ENCODE measurements at regions not wholly inside any gene's neighbourhood (a gene's known extent, or its start where the extent isn't known, plus 50 kb on each side); places are given as distances from the start of the nearest gene placed in this dataset.

DNA sequence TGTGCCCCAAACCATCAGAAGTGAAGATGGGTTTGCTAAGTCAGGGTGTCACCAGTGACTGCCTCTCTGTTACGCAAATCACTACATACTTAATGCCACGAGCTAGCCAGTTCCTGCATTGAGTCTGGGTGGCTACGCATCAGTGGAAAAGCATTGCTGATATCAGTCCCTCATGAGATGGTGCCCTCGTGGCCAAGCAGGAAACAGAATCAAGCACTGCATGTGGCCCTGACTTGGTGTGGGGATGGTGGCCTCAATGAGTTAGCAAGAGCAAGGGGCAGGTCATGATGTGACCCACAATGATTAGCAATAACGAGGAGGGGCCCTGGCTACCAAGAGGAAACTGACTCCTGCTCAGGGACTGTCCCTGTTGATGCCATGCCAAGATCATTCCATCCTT lies 51.6 kb upstream of the FNDC1 start:
- H4K91ac ChIP-seq (replicated peaks; ENCODE audit: insufficient read length, low read length) = no peak overlapping the region
- H2AK5ac ChIP-seq (ENCODE audit: low read depth, low read length) = no peak overlapping the region
- H3K56ac ChIP-seq (replicated peaks; ENCODE audit: insufficient read length, low read depth, low read length) = no peak overlapping the region
- H3K36me3 ChIP-seq (ENCODE audit: control insufficient read depth in 2 of 4, insufficient read depth in 4 of 4, low read length in 3 of 4) = no peaks in the 10 kb centered on the region
- DNase-seq (ENCODE audit: low read depth in 1 of 2, low spot score in 2 of 2) (no peak), FAIRE-seq (no peak)
- H2AFZ ChIP-seq (ENCODE audit: low read length) = no peak overlapping the region
- peaks cover 0 to 2% (median 0%) of the 10 kb centered on the region in 4 experiments; a peak in 1 of 7 replicates for H3K27me3 ChIP-seq (replicated peaks in 1 of 4; ENCODE audit: control insufficient read depth in 3 of 4, extremely low read depth in 1 of 4, insufficient read depth in 3 of 4, low read length in 3 of 4)
- no peaks in the 10 kb centered on the region for H3K23me2 ChIP-seq (ENCODE audit: low read depth, low read length)
- CTCF ChIA-PET (ENCODE audit: partially characterized antibody) = interaction anchor here (1.1 kb wide), 1 partner anchor 13 kb away, joined by 5 read pairs; no protein-coding TSS in a partner anchor
- no peak overlapping the region for H2BK15ac ChIP-seq (ENCODE audit: low read length)
- H3K18ac ChIP-seq (ENCODE audit: extremely low read depth, low read length) = no peak overlapping the region
- no peak overlapping the region for H2BK5ac ChIP-seq (ENCODE audit: low read depth, low read length)
- POLR2A ChIA-PET (ENCODE audit: partially characterized antibody) = no interaction called here
- no peaks in the 10 kb centered on the region for H3K4me1 ChIP-seq (replicated peaks in 1 of 4; ENCODE audit: control insufficient read depth in 3 of 4, insufficient read depth in 4 of 4, low read length in 3 of 4)
- TF ChIP-seq KDM1A (IDR thresholded peaks at IDR 0.05; ENCODE audit: borderline replicate concordance, low read length) = no peak
- H4K20me1 ChIP-seq (replicated peaks in 1 of 2; ENCODE audit: control insufficient read depth in 1 of 2, insufficient read depth in 2 of 2, low read length in 2 of 2) = no peaks in the 10 kb centered on the region
- H3K79me2 ChIP-seq (ENCODE audit: control insufficient read depth in 1 of 2, insufficient read depth in 2 of 2, low read length in 2 of 2) = no peaks in the 10 kb centered on the region
- H3K79me1 ChIP-seq (ENCODE audit: low read depth, low read length) = no peaks in the 10 kb centered on the region
- no peak overlapping the region; the same call in 1 of the 2 replicates for H4K8ac ChIP-seq (ENCODE audit: extremely low read depth, insufficient read depth, low read length)
- no peak overlapping the region for H4K5ac ChIP-seq (ENCODE audit: insufficient read length, low read depth, low read length)
- no peak overlapping the region for H3K14ac ChIP-seq (ENCODE audit: insufficient read length)
- no peaks in the 10 kb centered on the region for H3K9me3 ChIP-seq (ENCODE audit: insufficient read depth in 2 of 2, low read depth in 1 of 2, low read length in 1 of 2)
- no peak overlapping the region for H2BK20ac ChIP-seq (ENCODE audit: low read length)
- no peak overlapping the region for H3K4ac ChIP-seq (replicated peaks; ENCODE audit: insufficient read length, low read depth, low read length)
- H3K9ac ChIP-seq (replicated peaks in 1 of 4; ENCODE audit: extremely low read depth in 1 of 4, low read depth in 3 of 4, low read length in 3 of 4) = no peak overlapping the region
- H2BK12ac ChIP-seq (ENCODE audit: low read depth, low read length) = no peak overlapping the region
- H3K23ac ChIP-seq (ENCODE audit: insufficient read length) = no peak overlapping the region
- 91% methylated on average over 5 of the region's 5 CpGs; no CpG with 5 or more reads in 1 of the 2 experiments for WGBS, 2 experiments (ENCODE audit: extremely low coverage in 1 of 2, insufficient coverage in 1 of 2, insufficient read length in 1 of 2, insufficient replicate concordance in 2 of 2, low coverage in 1 of 2, low lambda C conversion rate in 2 of 2, missing lambda C conversion rate in 1 of 2)
- H3K27ac ChIP-seq (ENCODE audit: low read depth, low read length) = no peak overlapping the region
- H2BK120ac ChIP-seq (replicated peaks; ENCODE audit: low read depth, low read length) = no peak overlapping the region
- H3K4me3 ChIP-seq (ENCODE audit: extremely low read depth in 1 of 4, insufficient read depth in 2 of 4, low read depth in 3 of 4, low read length in 4 of 4) = no peak overlapping the region
- no peak overlapping the region for H3K4me2 ChIP-seq (ENCODE audit: insufficient read depth in 1 of 2, low read depth in 2 of 2, low read length in 2 of 2)

All from H1 (cell line).